ENCODE measurements at regions not wholly inside any gene's neighbourhood (a gene's known extent, or its start where the extent isn't known, plus 50 kb on each side); places are given as distances from the start of the nearest gene placed in this dataset.

DNA sequence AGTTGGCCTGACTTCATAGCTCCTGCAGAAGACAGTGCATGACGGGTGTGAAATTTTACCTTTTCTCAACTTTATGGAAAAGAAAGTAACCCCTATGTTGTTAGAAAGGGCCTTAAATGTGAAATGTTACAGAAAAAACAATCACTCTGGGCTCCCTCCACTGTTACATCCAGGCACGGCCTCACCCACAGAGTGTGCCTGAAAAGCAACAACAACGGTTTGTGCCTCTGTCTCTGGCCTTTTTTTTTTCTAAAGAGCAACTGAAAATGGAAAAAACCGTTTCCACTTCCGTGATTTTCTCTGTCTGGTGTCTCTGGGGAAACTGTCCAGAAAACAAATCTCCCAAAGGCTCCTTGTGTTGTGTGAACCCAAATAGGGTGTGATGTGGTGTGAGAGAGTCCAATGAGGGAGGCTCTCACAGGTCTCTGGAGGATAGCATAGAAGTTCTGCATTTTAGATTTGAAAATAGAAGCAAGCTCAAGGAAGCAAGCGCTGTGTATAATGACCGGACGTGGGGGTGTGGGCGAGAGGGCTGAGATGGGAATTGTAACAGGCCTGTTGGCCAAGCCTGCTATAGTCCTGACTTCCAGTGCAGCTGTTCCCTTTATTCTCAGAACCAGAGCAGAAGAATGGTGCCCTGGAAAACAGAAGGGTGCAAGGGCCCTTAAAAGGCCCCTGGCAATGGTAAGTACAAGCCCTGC lies 221.8 kb upstream of the TUT7 start:
- Histone ChIP-seq H4K20me1 (ENCODE audit: control insufficient read depth, extremely low read depth, insufficient read depth, low read length) (no peaks in the 10 kb centered on the region), H3K9ac (ENCODE audit: insufficient read depth, low read length) (no peak overlapping the region), H3K27me3 (ENCODE audit: control insufficient read depth, insufficient read depth, low read length) (no peaks in the 10 kb centered on the region), H3K79me2 (ENCODE audit: control insufficient read depth, insufficient read depth, low read length) (no peaks in the 10 kb centered on the region), H3K36me3 (ENCODE audit: control insufficient read depth, insufficient read depth, low read length) (no peaks in the 10 kb centered on the region), H3K4me2 (ENCODE audit: extremely low read depth, insufficient read depth, low read length) (no peak overlapping the region), H2AFZ (ENCODE audit: low read length) (no peak overlapping the region), H3K9me3 (ENCODE audit: control insufficient read depth, insufficient read depth, low read depth, low read length) (no peaks in the 10 kb centered on the region), H3K4me1 (ENCODE audit: control insufficient read depth, extremely low read depth, insufficient read depth, low read length) (no peaks in the 10 kb centered on the region), H3K4me3 (replicated peaks in 1 of 4; ENCODE audit: control extremely low read depth in 1 of 4, insufficient read depth in 1 of 4, low read depth in 3 of 4, low read length in 4 of 4) (no peak overlapping the region), H3K27ac (ENCODE audit: insufficient read depth, low read length) (no peak overlapping the region)
- no peak for DNase-seq (ENCODE audit: low read depth in 2 of 2)
- TF ChIP-seq EZH2 (IDR thresholded peaks at IDR 0.05; ENCODE audit: low read length, missing control alignments), result no peak
- TF ChIP-seq CTCF (conservative IDR thresholded peaks at IDR 0.05 in 1 of 2, IDR thresholded peaks at IDR 0.05 in 1 of 2; ENCODE audit: low read depth in 1 of 2, low read length in 2 of 2), result no peak

- Histone ChIP-seq H3K4me3 (replicated peaks in 1 of 4; ENCODE audit: control extremely low read depth in 1 of 4, insufficient read depth in 1 of 4, low read depth in 3 of 4, low read length in 4 of 4) (no peak overlapping the region), H3K27ac (ENCODE audit: insufficient read depth, low read length) (no peak overlapping the region), H3K4me2 (ENCODE audit: extremely low read depth, insufficient read depth, low read length) (no peak overlapping the region), H3K36me3 (ENCODE audit: control insufficient read depth, insufficient read depth, low read length) (no peaks in the 10 kb centered on the region), H4K20me1 (ENCODE audit: control insufficient read depth, extremely low read depth, insufficient read depth, low read length) (no peaks in the 10 kb centered on the region), H2AFZ (ENCODE audit: low read length) (no peak overlapping the region), H3K79me2 (ENCODE audit: control insufficient read depth, insufficient read depth, low read length) (no peaks in the 10 kb centered on the region), H3K4me1 (ENCODE audit: control insufficient read depth, extremely low read depth, insufficient read depth, low read length) (no peaks in the 10 kb centered on the region), H3K9me3 (ENCODE audit: control insufficient read depth, insufficient read depth, low read depth, low read length) (no peaks in the 10 kb centered on the region), H3K9ac (ENCODE audit: insufficient read depth, low read length) (no peak overlapping the region), H3K27me3 (ENCODE audit: control insufficient read depth, insufficient read depth, low read length) (no peaks in the 10 kb centered on the region)
- no peak for TF ChIP-seq EZH2 (IDR thresholded peaks at IDR 0.05; ENCODE audit: low read length, missing control alignments)
- TF ChIP-seq CTCF (conservative IDR thresholded peaks at IDR 0.05 in 1 of 2, IDR thresholded peaks at IDR 0.05 in 1 of 2; ENCODE audit: low read depth in 1 of 2, low read length in 2 of 2), result no peak
- DNase-seq (ENCODE audit: low read depth in 2 of 2), result no peak
These were observed 220.9 kb upstream of the TUT7 start for GRCh38 chr9:86575137-86575536.

GRCh38 chr9:86573886-86574285 lies 219.7 kb upstream of the TUT7 start:
- H2AFZ ChIP-seq (ENCODE audit: low read length), result no peak overlapping the region
- H3K9ac ChIP-seq (ENCODE audit: insufficient read depth, low read length), result no peak overlapping the region
- no peak overlapping the region for H3K4me2 ChIP-seq (ENCODE audit: extremely low read depth, insufficient read depth, low read length)
- H3K27me3 ChIP-seq (ENCODE audit: control insufficient read depth, insufficient read depth, low read length), result no peaks in the 10 kb centered on the region
- no peak for DNase-seq (ENCODE audit: low read depth in 2 of 2)
- no peak overlapping the region for H3K27ac ChIP-seq (ENCODE audit: insufficient read depth, low read length)
- H3K9me3 ChIP-seq (ENCODE audit: control insufficient read depth, insufficient read depth, low read depth, low read length), result no peaks in the 10 kb centered on the region
- no peaks in the 10 kb centered on the region for H3K79me2 ChIP-seq (ENCODE audit: control insufficient read depth, insufficient read depth, low read length)
- no peaks in the 10 kb centered on the region for H3K4me1 ChIP-seq (ENCODE audit: control insufficient read depth, extremely low read depth, insufficient read depth, low read length)
- TF ChIP-seq CTCF (conservative IDR thresholded peaks at IDR 0.05 in 1 of 2, IDR thresholded peaks at IDR 0.05 in 1 of 2; ENCODE audit: low read depth in 1 of 2, low read length in 2 of 2) (no peak), EZH2 (IDR thresholded peaks at IDR 0.05; ENCODE audit: low read length, missing control alignments) (no peak)
- no peaks in the 10 kb centered on the region for H4K20me1 ChIP-seq (ENCODE audit: control insufficient read depth, extremely low read depth, insufficient read depth, low read length)
- no peak overlapping the region for H3K4me3 ChIP-seq (replicated peaks in 1 of 4; ENCODE audit: control extremely low read depth in 1 of 4, insufficient read depth in 1 of 4, low read depth in 3 of 4, low read length in 4 of 4)
- H3K36me3 ChIP-seq (ENCODE audit: control insufficient read depth, insufficient read depth, low read length), result no peaks in the 10 kb centered on the region

Measured in fibroblast of lung (primary cell).